AG08396 (cell line): ENCODE measurements at regions not wholly inside any gene's neighbourhood (a gene's known extent, or its start where the extent isn't known, plus 50 kb on each side); places are given as distances from the start of the nearest gene placed in this dataset.
"Not testable (repeated sequence)": the region's sequence is repeated elsewhere in the genome, so short reads cannot be mapped to it uniquely, and the experiment has no call there.

Experiments used
- DNase-seq: peaks from one replicate; pipeline ENCODE4 v3.0.0; 2012; ENCODE audit warnings: low spot score, mixed read lengths

DNA sequence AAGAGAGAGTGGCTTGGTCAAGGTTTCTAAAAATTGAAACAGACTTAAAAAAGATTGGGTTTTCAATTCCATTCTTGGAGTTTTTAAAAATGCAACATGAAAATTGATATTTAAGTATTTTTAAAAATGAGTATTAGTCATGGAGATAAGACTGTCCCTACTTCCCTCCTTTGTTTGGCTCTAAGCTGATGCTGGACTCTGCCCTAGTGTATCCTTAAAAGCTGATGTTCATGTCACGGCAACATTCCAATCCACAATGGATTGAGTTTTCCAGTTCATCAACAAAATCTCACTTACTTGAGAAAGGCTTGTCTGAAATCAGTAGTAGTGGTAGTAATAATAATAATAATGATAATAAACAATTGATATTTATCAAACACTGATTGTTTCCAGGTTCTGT, 119.0 kb upstream of the SLC38A2 start:
- DNase-seq: no peak

GRCh38 chr12:46490635-46491034, 118.1 kb upstream of the SLC38A2 start:
- no peak for DNase-seq

DNA sequence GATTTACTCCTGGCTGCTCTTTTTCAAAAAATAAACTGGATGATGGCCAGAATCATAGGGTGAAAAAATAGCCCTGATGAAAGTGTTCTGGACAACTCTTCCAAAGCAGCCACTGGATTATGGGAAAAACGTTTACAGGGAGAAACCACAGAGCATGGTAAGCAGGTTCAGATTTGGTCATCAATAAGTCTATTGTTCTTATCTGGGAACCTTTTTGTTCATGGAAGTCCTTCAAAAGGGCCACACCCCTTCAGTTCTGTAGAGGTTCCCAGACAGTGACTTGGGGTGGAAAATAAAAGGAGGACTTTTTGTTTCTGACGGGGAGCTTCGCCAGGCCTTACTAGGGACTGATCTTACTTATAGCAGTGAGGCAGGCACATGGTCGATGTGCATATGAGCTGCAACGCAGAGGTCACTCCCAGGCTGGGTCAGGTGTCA, 117.4 kb upstream of the SLC38A2 start:
- no peak for DNase-seq

GRCh38 chr12:46487567-46488131, 115.1 kb upstream of the SLC38A2 start:
- DNase-seq: no peak

- no peak for DNase-seq
These were observed 114.0 kb upstream of the SLC38A2 start for GRCh38 chr12:46486588-46486987.

DNA sequence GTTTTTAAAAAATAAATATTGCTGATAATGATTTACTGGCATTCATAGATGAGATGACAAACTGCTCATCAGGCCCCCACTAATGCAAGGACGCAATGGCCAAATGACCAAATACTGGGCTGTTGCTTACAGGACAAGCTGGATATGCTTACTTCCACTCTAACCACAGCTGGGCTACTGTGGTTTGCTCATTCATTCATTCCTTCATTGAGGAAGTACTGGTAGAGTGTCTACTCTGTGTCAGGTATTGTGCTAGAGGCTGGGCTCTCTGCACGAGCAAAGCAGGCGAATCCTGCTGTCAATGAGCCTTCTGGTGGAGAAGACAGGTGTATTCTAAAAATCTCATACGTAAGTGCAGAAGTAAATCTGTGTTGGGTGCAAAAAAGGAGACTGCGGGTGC, 113.3 kb upstream of the SLC38A2 start:
- no peak for DNase-seq

DNA sequence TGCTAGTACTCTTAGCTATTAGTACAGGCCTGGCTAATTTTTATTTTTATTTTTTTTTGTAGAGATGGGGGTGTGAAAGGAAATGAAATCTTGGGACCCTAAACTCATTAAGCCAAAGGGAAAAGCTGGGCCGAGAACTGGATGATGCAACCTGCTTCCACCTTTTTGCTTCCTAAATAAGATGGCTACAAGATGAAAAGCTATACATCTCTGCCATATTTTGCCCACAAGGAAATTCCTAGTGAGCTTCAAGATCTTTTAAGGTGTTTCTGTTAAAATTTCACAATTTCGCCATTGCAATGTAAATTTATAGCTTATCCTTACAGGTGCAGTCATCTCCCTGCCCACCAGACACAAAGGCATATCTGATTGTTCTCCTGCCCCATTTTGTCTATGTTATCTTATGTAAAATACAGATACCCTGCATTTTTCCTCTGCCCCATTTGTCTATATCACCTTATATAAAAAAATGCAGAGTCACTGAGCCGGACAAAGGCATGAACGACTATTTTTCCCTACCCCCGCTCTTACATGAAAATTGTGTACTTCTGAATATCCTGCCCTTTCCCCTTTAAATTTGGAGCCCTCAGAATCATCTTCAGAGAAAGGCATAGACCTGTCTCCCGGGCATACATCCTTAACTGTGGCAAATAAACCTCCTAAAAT, 112.0 kb upstream of the SLC38A2 start:
- DNase-seq: no peak

- DNase-seq: no peak
These were observed 111.2 kb upstream of the SLC38A2 start for GRCh38 chr12:46483572-46484395.

DNA sequence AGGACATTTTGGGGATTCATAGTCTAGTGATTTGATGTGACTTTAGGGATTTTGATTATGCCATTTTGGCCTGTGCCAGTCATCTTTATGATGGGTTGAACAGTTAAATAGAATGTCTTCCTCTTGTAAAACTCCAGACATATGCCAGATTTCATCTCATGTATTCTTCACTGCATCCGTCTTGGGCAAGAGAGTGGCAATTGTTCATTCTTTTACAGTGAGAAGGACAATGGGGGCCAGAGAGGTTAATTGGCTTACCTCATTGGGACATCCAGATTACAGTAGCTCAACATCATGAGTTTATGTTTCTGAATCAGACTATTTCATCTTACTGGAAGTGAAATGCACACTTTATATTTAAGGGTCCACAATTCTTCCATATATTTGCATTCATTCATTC, 108.2 kb upstream of the SLC38A2 start:
- no peak for DNase-seq

DNA sequence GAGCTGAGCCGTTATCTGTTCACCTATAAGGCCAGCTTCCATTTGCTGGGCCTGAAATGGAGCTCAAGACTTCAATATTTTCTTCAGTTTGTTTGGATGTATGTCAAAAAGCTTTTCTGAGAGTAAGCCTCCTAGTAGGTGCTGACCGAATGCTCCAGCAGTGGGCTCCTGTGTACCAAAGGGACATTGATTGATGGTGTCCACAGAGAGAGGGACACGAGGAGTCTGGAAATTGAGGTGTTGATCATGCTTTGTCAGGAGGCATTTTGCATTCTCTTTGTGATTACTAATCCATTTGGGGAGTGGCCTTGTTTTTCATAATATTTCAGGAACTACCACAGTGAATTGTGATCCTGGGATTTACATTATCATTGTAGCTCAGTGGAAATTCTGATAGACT, 107.7 kb upstream of the SLC38A2 start:
- no peak for DNase-seq

GRCh38 chr12:46478123-46478522, 105.5 kb upstream of the SLC38A2 start:
- DNase-seq: no peak

- DNase-seq: no peak
These were observed 105.0 kb upstream of the SLC38A2 start for GRCh38 chr12:46477541-46477940.

GRCh38 chr12:46475972-46476645, 103.5 kb upstream of the SLC38A2 start:
- no peak for DNase-seq

GRCh38 chr12:46474385-46474784, 101.8 kb upstream of the SLC38A2 start:
- not testable (repeated sequence) for DNase-seq

DNA sequence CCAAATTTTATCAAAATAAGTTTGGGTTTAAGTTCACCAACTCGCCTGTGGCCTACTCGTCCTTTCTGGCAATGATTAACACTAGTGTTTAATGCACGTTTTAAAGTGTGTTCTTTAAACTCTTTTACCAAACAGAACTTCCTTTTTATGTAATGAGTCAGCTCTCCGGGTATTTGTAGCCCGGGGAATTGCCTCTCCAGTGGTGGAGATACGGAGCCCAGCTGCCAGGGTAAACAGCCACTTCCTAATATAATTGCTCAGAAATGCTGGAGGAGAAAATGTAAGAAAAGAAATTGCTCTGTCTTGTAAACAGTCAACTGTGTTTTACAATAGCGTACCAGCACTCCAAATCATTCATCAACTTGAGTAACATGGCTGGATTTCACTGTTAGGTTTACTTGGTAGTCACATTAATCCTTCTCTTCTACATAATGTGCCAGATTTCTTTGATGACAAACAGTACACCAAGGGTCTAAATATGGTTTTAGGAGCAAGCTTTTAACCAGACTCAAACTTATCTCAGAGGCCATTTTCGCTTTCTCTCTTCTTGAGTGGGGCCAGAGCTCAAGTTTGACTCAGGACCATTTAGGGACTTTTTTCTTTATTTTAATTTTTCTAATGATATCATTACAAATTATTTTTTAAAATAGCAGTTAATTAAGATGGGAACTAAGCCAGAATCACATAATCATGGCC, 101.2 kb upstream of the SLC38A2 start:
- peak; percentile 73 for DNase-seq

DNA sequence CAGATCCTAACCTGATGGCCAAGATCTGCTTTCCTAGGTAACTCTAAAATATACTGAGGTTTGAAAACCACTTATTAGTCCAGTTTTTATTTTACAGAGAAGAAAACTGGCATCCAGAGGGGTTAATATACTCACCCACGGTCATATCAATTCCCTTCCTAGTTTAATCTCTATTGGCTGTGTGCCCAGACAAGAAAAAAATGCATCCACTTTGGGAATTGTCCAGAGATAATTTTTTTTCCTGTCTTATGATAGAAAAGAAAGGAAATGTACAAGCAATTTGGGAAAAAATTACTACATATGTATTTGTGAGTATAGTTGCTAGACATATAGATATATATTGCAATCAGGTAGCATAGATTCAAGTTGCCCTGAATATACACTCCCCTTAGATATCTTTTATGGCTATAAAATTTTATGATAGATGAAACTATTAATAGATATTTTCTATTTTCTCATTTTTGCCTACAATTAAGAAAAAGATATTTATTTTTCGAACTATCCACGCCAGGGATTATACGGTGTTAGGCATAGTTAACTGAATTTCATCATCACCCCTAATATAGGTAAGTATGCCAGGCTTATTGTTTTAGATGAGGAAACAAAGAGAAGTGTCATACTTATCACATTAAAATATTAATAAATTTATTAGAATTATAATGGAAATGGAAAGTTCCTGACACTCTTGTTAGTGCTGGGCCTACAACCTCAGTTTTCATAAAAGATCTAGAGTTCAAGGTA, 100.5 kb upstream of the SLC38A2 start:
- DNase-seq: no peak

- DNase-seq: no peak
These were observed 99.7 kb upstream of the SLC38A2 start for GRCh38 chr12:46472144-46472705.

GRCh38 chr12:46471404-46471803, 98.8 kb upstream of the SLC38A2 start:
- DNase-seq: no peak

GRCh38 chr12:46470975-46471374, 98.4 kb upstream of the SLC38A2 start:
- no peak for DNase-seq

DNA sequence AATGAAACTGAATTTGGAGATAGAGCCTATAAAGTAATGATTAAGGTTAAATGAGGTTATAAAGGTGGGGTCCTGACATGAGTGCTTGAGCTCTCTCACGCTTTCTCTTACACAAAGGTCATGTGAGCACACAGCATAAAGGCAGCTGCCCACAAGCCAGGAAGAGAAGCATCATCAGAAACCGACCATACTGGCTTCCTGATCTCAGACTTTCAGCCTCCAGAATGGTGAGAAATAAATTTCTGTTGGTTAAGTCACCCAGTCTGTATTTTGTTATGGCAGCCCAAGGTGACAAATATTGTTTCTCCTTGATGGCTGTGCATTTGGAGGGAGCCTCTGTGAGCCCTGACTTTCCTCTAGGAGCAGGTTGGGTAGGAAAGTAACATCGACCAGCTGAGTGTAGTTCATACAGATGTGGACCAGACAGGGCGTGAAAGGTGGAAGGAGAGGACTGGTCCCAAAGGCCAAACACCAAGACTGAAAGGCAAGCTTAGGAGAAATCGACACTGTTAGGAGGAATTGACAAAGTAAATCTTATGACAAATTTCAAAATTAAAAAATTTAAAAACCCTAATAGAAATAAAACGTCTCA, 97.6 kb upstream of the SLC38A2 start:
- DNase-seq: no peak

DNA sequence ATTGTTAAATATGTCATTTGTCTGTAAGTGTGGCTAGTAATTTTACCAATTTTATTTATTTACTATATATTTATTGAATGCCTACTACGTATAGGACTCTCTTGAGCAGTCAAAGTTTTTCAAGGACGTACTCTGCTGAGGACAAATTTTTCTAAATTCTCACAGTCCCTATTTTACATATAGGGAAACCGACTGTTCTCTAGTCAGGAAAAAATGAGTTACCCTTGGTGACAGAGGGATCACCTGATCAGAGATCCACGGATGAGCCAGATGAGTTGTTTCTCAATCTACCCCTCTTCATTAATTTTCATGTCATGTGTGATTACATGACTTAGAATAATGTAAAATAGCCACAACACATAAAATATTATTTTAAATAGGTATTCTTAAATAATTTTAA, 96.2 kb upstream of the SLC38A2 start:
- DNase-seq: no peak
